ENCODE measurements at regions not wholly inside any gene's neighbourhood (a gene's known extent, or its start where the extent isn't known, plus 50 kb on each side); places are given as distances from the start of the nearest gene placed in this dataset.

DNA sequence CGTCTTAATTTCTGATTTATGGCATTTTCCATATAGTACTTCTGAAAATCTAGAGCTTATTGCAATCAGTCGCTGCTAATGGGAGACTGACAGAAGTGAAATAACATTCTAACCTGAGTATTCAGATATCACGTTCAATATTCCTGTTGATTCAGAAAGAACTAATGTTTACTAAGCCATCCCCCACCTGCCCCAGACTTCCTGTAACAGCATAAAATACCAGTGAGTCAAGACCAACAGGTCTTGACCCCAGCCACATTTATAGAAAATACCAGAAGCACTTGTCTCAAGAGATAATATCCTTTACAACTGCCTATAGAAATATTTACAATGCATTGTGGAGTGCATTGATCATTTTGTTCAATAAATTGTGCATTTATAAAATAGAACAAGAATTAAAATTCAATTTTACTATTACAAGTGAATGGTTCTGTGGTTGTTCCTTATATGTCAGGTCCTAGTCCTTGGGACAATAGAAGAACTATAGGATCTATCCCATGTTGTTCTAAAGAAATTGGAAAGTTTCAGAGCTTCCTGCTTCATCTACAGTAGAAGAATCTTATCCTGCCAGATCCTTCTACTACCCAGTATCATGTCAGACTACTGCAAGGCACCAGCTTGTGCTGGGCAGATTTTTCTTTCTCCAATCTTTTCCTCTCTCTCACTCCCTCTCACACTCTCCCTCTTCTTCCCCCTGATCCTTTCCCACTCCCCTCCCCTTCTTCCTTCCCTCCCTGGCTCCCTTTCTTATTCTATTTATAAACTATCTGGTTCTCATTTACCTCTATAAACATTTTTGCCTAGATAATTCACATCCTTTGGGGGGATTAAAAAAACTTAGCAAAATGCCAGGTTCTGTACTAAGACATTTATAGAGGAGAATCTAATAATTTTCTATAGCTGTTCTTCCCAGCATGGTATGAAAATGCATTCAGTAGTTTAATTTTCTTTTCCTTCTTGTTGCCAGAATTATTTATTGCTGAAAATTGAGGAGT is 629.9 kb downstream of the DIAPH3 start:
- no peak for TF ChIP-seq ISL1 (CRISPR knock-in tag; IDR thresholded peaks at IDR 0.05)
- TF ChIP-seq RARB (CRISPR knock-in tag; IDR thresholded peaks at IDR 0.05) = no peak
- TF ChIP-seq ZFP3 (CRISPR knock-in tag; IDR thresholded peaks at IDR 0.05) = no peak
- TF ChIP-seq, protein P1, sequence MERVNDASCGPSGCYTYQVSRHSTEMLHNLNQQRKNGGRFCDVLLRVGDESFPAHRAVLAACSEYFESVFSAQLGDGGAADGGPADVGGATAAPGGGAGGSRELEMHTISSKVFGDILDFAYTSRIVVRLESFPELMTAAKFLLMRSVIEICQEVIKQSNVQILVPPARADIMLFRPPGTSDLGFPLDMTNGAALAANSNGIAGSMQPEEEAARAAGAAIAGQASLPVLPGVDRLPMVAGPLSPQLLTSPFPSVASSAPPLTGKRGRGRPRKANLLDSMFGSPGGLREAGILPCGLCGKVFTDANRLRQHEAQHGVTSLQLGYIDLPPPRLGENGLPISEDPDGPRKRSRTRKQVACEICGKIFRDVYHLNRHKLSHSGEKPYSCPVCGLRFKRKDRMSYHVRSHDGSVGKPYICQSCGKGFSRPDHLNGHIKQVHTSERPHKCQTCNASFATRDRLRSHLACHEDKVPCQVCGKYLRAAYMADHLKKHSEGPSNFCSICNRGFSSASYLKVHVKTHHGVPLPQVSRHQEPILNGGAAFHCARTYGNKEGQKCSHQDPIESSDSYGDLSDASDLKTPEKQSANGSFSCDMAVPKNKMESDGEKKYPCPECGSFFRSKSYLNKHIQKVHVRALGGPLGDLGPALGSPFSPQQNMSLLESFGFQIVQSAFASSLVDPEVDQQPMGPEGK (CRISPR knock-in tag; IDR thresholded peaks at IDR 0.05; ENCODE audit: borderline replicate concordance) = no peak
- TF ChIP-seq ARNTL (CRISPR knock-in tag; IDR thresholded peaks at IDR 0.05; ENCODE audit: borderline replicate concordance, low read depth) = no peak
- TF ChIP-seq SNAI2 (CRISPR knock-in tag; IDR thresholded peaks at IDR 0.05) = no peak

Measured in SK-N-SH treated with all-trans-retinoic acid at 6 μM for 48 hours (cell line).